ENCODE measurements at regions not wholly inside any gene's neighbourhood (a gene's known extent, or its start where the extent isn't known, plus 50 kb on each side); places are given as distances from the start of the nearest gene placed in this dataset.
A peak's percentile ranks its signal among the peaks of the same experiment; 100 is the strongest.

- no peaks in the 10 kb centered on the region for H3K27me3 ChIP-seq (ENCODE audit: insufficient read depth, poor library complexity, severe bottlenecking)
- TF ChIP-seq POLR2AphosphoS5 (IDR thresholded peaks at IDR 0.05; ENCODE audit: low read depth) = no peak
- no peak for TF ChIP-seq CTCF (IDR thresholded peaks at IDR 0.05; ENCODE audit: insufficient read depth, low read length)
- no peak for TF ChIP-seq GABPA (IDR thresholded peaks at IDR 0.05; ENCODE audit: low read depth)
- no peak for TF ChIP-seq SPI1 (IDR thresholded peaks at IDR 0.05; ENCODE audit: borderline replicate concordance, low read depth)
- no peak for TF ChIP-seq REST (IDR thresholded peaks at IDR 0.05; ENCODE audit: insufficient replicate concordance, low read depth)
- H3K27ac ChIP-seq (replicated peaks) = no peak overlapping the region
- no peak for DNase-seq (ENCODE audit: low read depth in 1 of 2, low spot score in 1 of 2)
- no peak overlapping the region for H3K4me3 ChIP-seq (replicated peaks; ENCODE audit: insufficient read depth, low read length)
These were observed 168.2 kb upstream of the RARB start for GRCh38 chr3:25259871-25260270.

- no peak overlapping the region for H3K27ac ChIP-seq (replicated peaks)
- TF ChIP-seq CTCF (IDR thresholded peaks at IDR 0.05; ENCODE audit: insufficient read depth, low read length) (no peak), GABPA (IDR thresholded peaks at IDR 0.05; ENCODE audit: low read depth) (no peak), POLR2AphosphoS5 (IDR thresholded peaks at IDR 0.05; ENCODE audit: low read depth) (no peak), SPI1 (IDR thresholded peaks at IDR 0.05; ENCODE audit: borderline replicate concordance, low read depth) (no peak), REST (IDR thresholded peaks at IDR 0.05; ENCODE audit: insufficient replicate concordance, low read depth) (no peak)
- no peak overlapping the region for H3K4me3 ChIP-seq (replicated peaks; ENCODE audit: insufficient read depth, low read length)
- H3K27me3 ChIP-seq (ENCODE audit: insufficient read depth, poor library complexity, severe bottlenecking) = no peaks in the 10 kb centered on the region
- no peak for DNase-seq (ENCODE audit: low read depth in 1 of 2, low spot score in 1 of 2)
These were observed 165.7 kb upstream of the RARB start for GRCh38 chr3:25262322-25262721.

- no peaks in the 10 kb centered on the region for H3K27me3 ChIP-seq (ENCODE audit: insufficient read depth, poor library complexity, severe bottlenecking)
- TF ChIP-seq POLR2AphosphoS5 (IDR thresholded peaks at IDR 0.05; ENCODE audit: low read depth) (no peak), SPI1 (IDR thresholded peaks at IDR 0.05; ENCODE audit: borderline replicate concordance, low read depth) (peak; percentile 55; the same call in 1 of the 2 replicates)
- DNase-seq (ENCODE audit: low read depth in 1 of 2, low spot score in 1 of 2) = peak in 1 of 2 experiments; percentile 24
These were observed 162.8 kb upstream of the RARB start for GRCh38 chr3:25265284-25265683.

GRCh38 chr3:25266677-25267076 is 161.4 kb upstream of the RARB start:
- no peak for TF ChIP-seq REST (IDR thresholded peaks at IDR 0.05; ENCODE audit: insufficient replicate concordance, low read depth)
- TF ChIP-seq CTCF (IDR thresholded peaks at IDR 0.05; ENCODE audit: insufficient read depth, low read length) = no peak
- no peak for TF ChIP-seq SPI1 (IDR thresholded peaks at IDR 0.05; ENCODE audit: borderline replicate concordance, low read depth)
- no peak for TF ChIP-seq GABPA (IDR thresholded peaks at IDR 0.05; ENCODE audit: low read depth)
- TF ChIP-seq POLR2AphosphoS5 (IDR thresholded peaks at IDR 0.05; ENCODE audit: low read depth) = no peak
- no peak overlapping the region for H3K27ac ChIP-seq (replicated peaks)

More at GRCh38 chr3:25265284-25265683, 162.8 kb upstream of the RARB start:
- H3K27ac ChIP-seq (replicated peaks) = no peak overlapping the region
- no peak overlapping the region for H3K4me3 ChIP-seq (replicated peaks; ENCODE audit: insufficient read depth, low read length)

More at GRCh38 chr3:25266677-25267076, 161.4 kb upstream of the RARB start:
- H3K27me3 ChIP-seq (ENCODE audit: insufficient read depth, poor library complexity, severe bottlenecking) = no peaks in the 10 kb centered on the region
- H3K4me3 ChIP-seq (replicated peaks; ENCODE audit: insufficient read depth, low read length) = no peak overlapping the region
- DNase-seq (ENCODE audit: low read depth in 1 of 2, low spot score in 1 of 2) = no peak
